NT2/D1 (cell line): ENCODE measurements at regions not wholly inside any gene's neighbourhood (a gene's known extent, or its start where the extent isn't known, plus 50 kb on each side); places are given as distances from the start of the nearest gene placed in this dataset.

Source experiments
- YY1 ChIP-seq: IDR thresholded peaks from 2 replicates; pipeline ENCODE4 v1.6.1; 2011; ENCODE audit not compliant: insufficient read length, insufficient read depth
- ZNF274 ChIP-seq: IDR thresholded peaks from 2 replicates; pipeline ENCODE4 v1.6.1; 2011; ENCODE audit warnings: mild to moderate bottlenecking, low read depth, low read length

DNA sequence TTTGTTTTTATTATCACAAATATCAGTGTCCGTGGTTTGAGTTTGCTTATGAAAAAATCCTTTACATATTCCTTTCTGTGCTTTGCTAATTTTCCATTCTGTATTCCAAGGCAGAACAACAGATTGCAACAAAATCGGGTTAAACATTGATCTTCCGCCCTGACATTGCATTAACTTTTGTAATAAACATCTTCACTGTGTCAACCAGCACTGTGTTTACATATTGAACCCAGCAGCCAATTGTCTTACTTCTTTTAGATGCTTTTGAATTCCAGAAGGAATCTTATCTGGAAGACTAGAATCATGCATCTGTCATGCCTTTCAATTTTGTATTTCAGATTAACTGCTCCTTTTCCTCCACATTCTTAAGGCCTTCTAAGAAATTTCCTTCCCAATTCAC is 147.8 kb upstream of the CXXC4 start:
- no peak for TF ChIP-seq YY1
- TF ChIP-seq ZNF274 = no peak
